Vagina (tissue), 2 donors: ENCODE measurements at regions not wholly inside any gene's neighbourhood (a gene's known extent, or its start where the extent isn't known, plus 50 kb on each side); places are given as distances from the start of the nearest gene placed in this dataset.

Experiments
- CTCF ChIP-seq, 3 experiments: fragments of 450-650 bp in 2 of 3; fragments of 200-600 bp in 1 of 3; sonication (generic) in 1 of 3; IDR thresholded peaks; one replicate each; pipeline ENCODE4 v1.5.1; 2017 to 2019; ENCODE audit warnings: antibody characterized with exemption in 3 of 3, mild to moderate bottlenecking in 2 of 3, moderate library complexity in 2 of 3
- POLR2AphosphoS5 ChIP-seq, 2 donors: sonication (generic); formaldehyde crosslinking; IDR thresholded peaks; one replicate each; pipeline ENCODE4 v1.9.0; 2017; ENCODE audit warnings: antibody characterized with exemption in 2 of 2, mild to moderate bottlenecking in 2 of 2, low read depth in 1 of 2; ENCODE audit not compliant: insufficient read depth in 1 of 2

- TF ChIP-seq CTCF (IDR thresholded peaks at IDR 0.05) (no peak), POLR2AphosphoS5 (IDR thresholded peaks at IDR 0.05; ENCODE audit: insufficient read depth in 1 of 2, low read depth in 1 of 2) (no peak)
These were observed 117.5 kb upstream of the NCKAP5 start for GRCh38 chr2:133685636-133686215.
